ENCODE measurements at regions not wholly inside any gene's neighbourhood (a gene's known extent, or its start where the extent isn't known, plus 50 kb on each side); places are given as distances from the start of the nearest gene placed in this dataset.
A peak's percentile ranks its signal among the peaks of the same experiment; 100 is the strongest.

DNA sequence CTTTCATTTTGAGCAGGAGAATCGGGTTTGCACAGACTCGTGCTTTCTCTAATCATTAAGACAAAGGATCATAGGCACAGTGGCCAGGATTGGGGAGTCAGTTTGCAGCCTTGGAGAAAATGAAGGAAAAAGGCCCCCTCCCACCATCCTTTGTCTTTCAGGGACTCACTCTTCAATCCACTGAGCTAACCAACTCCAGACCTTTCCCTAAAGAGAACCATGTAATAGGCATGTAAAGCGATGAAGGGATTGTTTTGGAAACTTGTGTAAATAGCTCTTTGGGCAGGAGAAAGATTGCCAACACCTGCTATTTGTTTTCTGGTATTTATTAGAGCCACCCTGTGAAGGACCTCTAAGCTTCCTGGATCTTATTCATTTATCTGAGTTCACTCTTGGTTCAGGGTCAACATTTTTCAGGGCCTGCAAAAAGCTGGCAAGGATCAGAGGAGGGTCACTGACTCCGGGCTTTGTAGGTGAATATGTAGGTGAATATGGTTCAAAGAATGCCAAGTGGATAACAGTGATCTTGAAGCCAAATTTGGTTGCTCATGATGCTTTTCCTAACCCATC, 192.6 kb upstream of the FGGY start:
- H2AFZ ChIP-seq = no peak overlapping the region
- TF ChIP-seq, protein P1, sequence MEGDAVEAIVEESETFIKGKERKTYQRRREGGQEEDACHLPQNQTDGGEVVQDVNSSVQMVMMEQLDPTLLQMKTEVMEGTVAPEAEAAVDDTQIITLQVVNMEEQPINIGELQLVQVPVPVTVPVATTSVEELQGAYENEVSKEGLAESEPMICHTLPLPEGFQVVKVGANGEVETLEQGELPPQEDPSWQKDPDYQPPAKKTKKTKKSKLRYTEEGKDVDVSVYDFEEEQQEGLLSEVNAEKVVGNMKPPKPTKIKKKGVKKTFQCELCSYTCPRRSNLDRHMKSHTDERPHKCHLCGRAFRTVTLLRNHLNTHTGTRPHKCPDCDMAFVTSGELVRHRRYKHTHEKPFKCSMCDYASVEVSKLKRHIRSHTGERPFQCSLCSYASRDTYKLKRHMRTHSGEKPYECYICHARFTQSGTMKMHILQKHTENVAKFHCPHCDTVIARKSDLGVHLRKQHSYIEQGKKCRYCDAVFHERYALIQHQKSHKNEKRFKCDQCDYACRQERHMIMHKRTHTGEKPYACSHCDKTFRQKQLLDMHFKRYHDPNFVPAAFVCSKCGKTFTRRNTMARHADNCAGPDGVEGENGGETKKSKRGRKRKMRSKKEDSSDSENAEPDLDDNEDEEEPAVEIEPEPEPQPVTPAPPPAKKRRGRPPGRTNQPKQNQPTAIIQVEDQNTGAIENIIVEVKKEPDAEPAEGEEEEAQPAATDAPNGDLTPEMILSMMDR (IDR thresholded peaks at IDR 0.05; ENCODE audit: poor library complexity) = no peak
- TF ChIP-seq EZH2phosphoT487 (IDR thresholded peaks at IDR 0.05; ENCODE audit: low read depth, severe bottlenecking, unreplicated experiment) (no peak), EZH2 (IDR thresholded peaks at IDR 0.05; ENCODE audit: borderline replicate concordance) (no peak)
- no peak overlapping the region for H3K4me3 ChIP-seq
- WGBS (ENCODE audit: low lambda C conversion rate, missing lambda C conversion rate) = 65% methylated on average over 4 of the region's 4 CpGs
- no peak overlapping the region for H3K4me2 ChIP-seq
- no peaks in the 10 kb centered on the region for H3K79me2 ChIP-seq
- peak overlapping the region; percentile 62 for H3K27ac ChIP-seq
- no peaks in the 10 kb centered on the region for H3K27me3 ChIP-seq
- H3K36me3 ChIP-seq (replicated peaks; ENCODE audit: insufficient read depth, low read depth) = no peaks in the 10 kb centered on the region
- peaks cover 19% of the 10 kb centered on the region for H3K4me1 ChIP-seq (ENCODE audit: insufficient read depth)
- no peaks in the 10 kb centered on the region for H4K20me1 ChIP-seq (ENCODE audit: insufficient read depth, poor library complexity, severe bottlenecking)
- H3K9me3 ChIP-seq (ENCODE audit: low read depth) = no peaks in the 10 kb centered on the region
- DNase-seq (ENCODE audit: low spot score) = no peak
- H3K9me2 ChIP-seq (replicated peaks; ENCODE audit: insufficient read depth) = no peaks in the 10 kb centered on the region

GRCh38 chr1:59105548-59106507, 191.1 kb upstream of the FGGY start:
- Histone ChIP-seq H3K4me3 (no peak overlapping the region), H4K20me1 (ENCODE audit: insufficient read depth, poor library complexity, severe bottlenecking) (no peaks in the 10 kb centered on the region), H3K79me2 (no peaks in the 10 kb centered on the region), H3K27ac (peak overlapping the region; percentile 65), H3K9me3 (ENCODE audit: low read depth) (no peaks in the 10 kb centered on the region), H3K36me3 (replicated peaks; ENCODE audit: insufficient read depth, low read depth) (no peaks in the 10 kb centered on the region), H3K27me3 (no peaks in the 10 kb centered on the region), H3K4me2 (peak overlapping the region; percentile 42), H2AFZ (no peak overlapping the region), H3K4me1 (ENCODE audit: insufficient read depth) (peaks cover 19% of the 10 kb centered on the region), H3K9me2 (replicated peaks; ENCODE audit: insufficient read depth) (no peaks in the 10 kb centered on the region)
- 69% methylated on average over 7 of the region's 7 CpGs for WGBS (ENCODE audit: low lambda C conversion rate, missing lambda C conversion rate)
- TF ChIP-seq, protein P1 (IDR thresholded peaks at IDR 0.05; ENCODE audit: poor library complexity) = no peak
- TF ChIP-seq EZH2 (IDR thresholded peaks at IDR 0.05; ENCODE audit: borderline replicate concordance) = no peak
- no peak for TF ChIP-seq EZH2phosphoT487 (IDR thresholded peaks at IDR 0.05; ENCODE audit: low read depth, severe bottlenecking, unreplicated experiment)
- DNase-seq (ENCODE audit: low spot score) = no peak

GRCh38 chr1:59107516-59107915, 189.4 kb upstream of the FGGY start:
- DNase-seq (ENCODE audit: low spot score) = no peak
- no peak overlapping the region for H2AFZ ChIP-seq
- 96% methylated on average over 5 of the region's 5 CpGs for WGBS (ENCODE audit: low lambda C conversion rate, missing lambda C conversion rate)

More at GRCh38 chr1:59107516-59107915, 189.4 kb upstream of the FGGY start:
- H3K4me3 ChIP-seq = no peak overlapping the region
- no peak overlapping the region for H3K27ac ChIP-seq
- H3K4me2 ChIP-seq = no peak overlapping the region
- TF ChIP-seq, protein P1 (IDR thresholded peaks at IDR 0.05; ENCODE audit: poor library complexity) = no peak
- TF ChIP-seq EZH2phosphoT487 (IDR thresholded peaks at IDR 0.05; ENCODE audit: low read depth, severe bottlenecking, unreplicated experiment) (no peak), EZH2 (IDR thresholded peaks at IDR 0.05; ENCODE audit: borderline replicate concordance) (no peak)
- no peaks in the 10 kb centered on the region for H3K9me3 ChIP-seq (ENCODE audit: low read depth)
- H3K9me2 ChIP-seq (replicated peaks; ENCODE audit: insufficient read depth) = no peaks in the 10 kb centered on the region
- H3K27me3 ChIP-seq = no peaks in the 10 kb centered on the region
- H3K79me2 ChIP-seq = no peaks in the 10 kb centered on the region
- peaks cover 19% of the 10 kb centered on the region for H3K4me1 ChIP-seq (ENCODE audit: insufficient read depth)
- no peaks in the 10 kb centered on the region for H3K36me3 ChIP-seq (replicated peaks; ENCODE audit: insufficient read depth, low read depth)
- H4K20me1 ChIP-seq (ENCODE audit: insufficient read depth, poor library complexity, severe bottlenecking) = no peaks in the 10 kb centered on the region

Data from hepatocyte (in vitro differentiated cells).